ENCODE measurements at regions not wholly inside any gene's neighbourhood (a gene's known extent, or its start where the extent isn't known, plus 50 kb on each side); places are given as distances from the start of the nearest gene placed in this dataset.

GRCh38 chr15:72915843-72916242 lies 132.3 kb upstream of the ADPGK start:
- H3K27me3 ChIP-seq = peaks cover 26% of the 10 kb centered on the region
- H3K36me3 ChIP-seq = no peaks in the 10 kb centered on the region
- no peak overlapping the region for H3K27ac ChIP-seq
- no peaks in the 10 kb centered on the region for H3K4me1 ChIP-seq (ENCODE audit: control insufficient read depth in 1 of 2, insufficient read depth in 1 of 2, low read depth in 1 of 2, low read length in 1 of 2)
- TF ChIP-seq CTCF (IDR thresholded peaks at IDR 0.05) = no peak
- H3K9me3 ChIP-seq = no peaks in the 10 kb centered on the region
- H3K4me3 ChIP-seq (ENCODE audit: low read depth in 1 of 2, low read length in 1 of 2) = no peak overlapping the region

- peaks cover 31% of the 10 kb centered on the region for H3K27me3 ChIP-seq
- no peak overlapping the region for H3K4me3 ChIP-seq (ENCODE audit: low read depth in 1 of 2, low read length in 1 of 2)
Measured at GRCh38 chr15:72912996-72913395, 129.4 kb upstream of the ADPGK start.

GRCh38 chr15:72912121-72912520 lies 128.6 kb upstream of the ADPGK start:
- no peak for TF ChIP-seq CTCF (IDR thresholded peaks at IDR 0.05)
- Histone ChIP-seq H3K9me3 (no peaks in the 10 kb centered on the region), H3K4me1 (ENCODE audit: control insufficient read depth in 1 of 2, insufficient read depth in 1 of 2, low read depth in 1 of 2, low read length in 1 of 2) (no peaks in the 10 kb centered on the region), H3K27me3 (peaks cover 39% of the 10 kb centered on the region), H3K4me3 (ENCODE audit: low read depth in 1 of 2, low read length in 1 of 2) (no peak overlapping the region), H3K27ac (no peak overlapping the region), H3K36me3 (no peaks in the 10 kb centered on the region)

More at GRCh38 chr15:72912996-72913395, 129.4 kb upstream of the ADPGK start:
- no peak for TF ChIP-seq CTCF (IDR thresholded peaks at IDR 0.05)
- Histone ChIP-seq H3K9me3 (no peaks in the 10 kb centered on the region), H3K27ac (no peak overlapping the region), H3K36me3 (no peaks in the 10 kb centered on the region), H3K4me1 (ENCODE audit: control insufficient read depth in 1 of 2, insufficient read depth in 1 of 2, low read depth in 1 of 2, low read length in 1 of 2) (no peaks in the 10 kb centered on the region)

- no peak overlapping the region for H3K27ac ChIP-seq
- TF ChIP-seq CTCF (IDR thresholded peaks at IDR 0.05) = no peak
- H3K4me1 ChIP-seq (ENCODE audit: control insufficient read depth in 1 of 2, insufficient read depth in 1 of 2, low read depth in 1 of 2, low read length in 1 of 2) = no peaks in the 10 kb centered on the region
- H3K4me3 ChIP-seq (ENCODE audit: low read depth in 1 of 2, low read length in 1 of 2) = no peak overlapping the region
- no peaks in the 10 kb centered on the region for H3K36me3 ChIP-seq
- no peaks in the 10 kb centered on the region for H3K9me3 ChIP-seq
- peaks cover 44% of the 10 kb centered on the region for H3K27me3 ChIP-seq
Measured at GRCh38 chr15:72911626-72912025, 128.1 kb upstream of the ADPGK start.

- Histone ChIP-seq H3K27ac (no peak overlapping the region), H3K4me1 (ENCODE audit: control insufficient read depth in 1 of 2, insufficient read depth in 1 of 2, low read depth in 1 of 2, low read length in 1 of 2) (no peaks in the 10 kb centered on the region), H3K9me3 (no peaks in the 10 kb centered on the region), H3K27me3 (peaks cover 67% of the 10 kb centered on the region), H3K36me3 (no peaks in the 10 kb centered on the region), H3K4me3 (ENCODE audit: low read depth in 1 of 2, low read length in 1 of 2) (no peak overlapping the region)
- TF ChIP-seq CTCF (IDR thresholded peaks at IDR 0.05) = no peak
Measured at GRCh38 chr15:72908713-72909112, 125.2 kb upstream of the ADPGK start.

- peaks cover 77% of the 10 kb centered on the region for H3K27me3 ChIP-seq
- H3K9me3 ChIP-seq = no peaks in the 10 kb centered on the region
- H3K4me1 ChIP-seq (ENCODE audit: control insufficient read depth in 1 of 2, insufficient read depth in 1 of 2, low read depth in 1 of 2, low read length in 1 of 2) = no peaks in the 10 kb centered on the region
- no peak for TF ChIP-seq CTCF (IDR thresholded peaks at IDR 0.05)
- no peak overlapping the region for H3K27ac ChIP-seq
- H3K36me3 ChIP-seq = no peaks in the 10 kb centered on the region
- no peak overlapping the region for H3K4me3 ChIP-seq (ENCODE audit: low read depth in 1 of 2, low read length in 1 of 2)
Measured at GRCh38 chr15:72907733-72908132, 124.2 kb upstream of the ADPGK start.

Measured in neutrophil (primary cell).